Right forelimb (tissue), 1 donor: ENCODE measurements at regions not wholly inside any gene's neighbourhood (a gene's known extent, or its start where the extent isn't known, plus 50 kb on each side); places are given as distances from the start of the nearest gene placed in this dataset.

Experiments used
- DNase-seq: peaks from one replicate; pipeline ENCODE4 v3.0.0-alpha.2; 2018

DNA sequence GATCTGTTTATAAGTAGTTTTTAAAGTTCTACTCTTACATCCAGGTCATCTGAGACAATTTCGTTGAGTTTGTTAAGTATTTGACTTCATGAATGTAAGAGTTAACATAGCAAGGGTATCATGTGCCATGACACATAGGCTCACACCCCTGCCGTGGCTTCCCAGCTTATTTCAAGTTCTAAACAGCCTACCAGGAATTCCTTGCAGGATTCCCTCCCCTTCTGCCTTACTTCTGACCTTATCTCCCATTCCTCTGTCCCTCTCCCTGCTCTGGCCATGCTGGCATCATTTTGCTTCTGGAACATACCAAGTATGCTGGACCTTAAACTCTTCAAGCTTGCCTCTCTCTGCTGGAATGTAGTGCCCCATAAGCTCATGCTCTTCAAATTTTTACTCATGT is 369.9 kb upstream of the PCDH7 start:
- DNase-seq = no peak

GRCh38 chr4:30354605-30355004 is 365.6 kb upstream of the PCDH7 start:
- DNase-seq = no peak

DNA sequence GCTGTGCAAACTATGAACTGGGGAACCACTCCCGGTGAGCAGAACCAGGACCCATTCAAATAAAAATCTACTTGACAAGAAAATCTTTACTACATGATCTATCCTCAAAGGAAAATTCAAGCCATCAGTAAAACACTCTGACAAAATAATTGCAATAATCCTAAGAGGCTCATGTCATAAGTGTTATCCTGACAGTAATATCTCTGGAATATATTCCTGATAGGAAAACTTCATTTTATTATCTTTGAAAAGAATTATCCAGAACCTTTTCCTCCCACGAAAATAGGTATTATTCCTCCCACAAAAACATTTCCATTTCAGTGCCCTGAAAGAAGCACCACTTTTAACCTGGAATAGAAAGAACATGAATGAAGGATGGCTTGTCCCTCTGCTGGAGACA is 357.7 kb upstream of the PCDH7 start:
- no peak for DNase-seq

- DNase-seq = no peak
These were observed 350.1 kb upstream of the PCDH7 start for GRCh38 chr4:30370105-30370504.

DNA sequence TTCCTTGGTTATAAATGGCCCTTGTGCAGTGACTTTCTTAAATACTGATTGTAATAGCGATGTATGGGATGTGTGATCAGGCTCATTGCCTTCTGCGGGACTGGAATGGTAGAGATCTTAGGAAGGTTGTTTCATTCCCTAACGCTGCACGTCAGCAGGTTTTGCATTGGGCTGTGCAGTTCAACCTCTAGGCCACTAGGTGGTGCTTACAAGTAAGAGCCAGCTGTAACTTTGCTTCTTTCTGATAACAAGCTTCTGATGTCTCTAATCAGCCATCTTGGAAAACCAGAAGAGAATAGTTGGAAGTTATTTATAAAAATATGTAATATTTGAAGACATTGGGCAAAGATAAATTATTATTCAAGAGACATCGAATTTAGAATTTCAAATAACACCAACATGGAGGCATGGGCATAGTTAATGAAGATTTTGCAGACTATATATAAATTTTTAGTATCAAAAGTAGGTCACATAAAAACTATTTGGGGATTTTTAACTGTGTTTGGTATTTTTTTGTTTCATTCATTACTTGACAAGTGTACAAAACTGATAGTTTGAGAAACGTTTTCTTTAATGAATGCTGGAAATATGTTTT is 339.7 kb upstream of the PCDH7 start:
- DNase-seq = no peak

DNA sequence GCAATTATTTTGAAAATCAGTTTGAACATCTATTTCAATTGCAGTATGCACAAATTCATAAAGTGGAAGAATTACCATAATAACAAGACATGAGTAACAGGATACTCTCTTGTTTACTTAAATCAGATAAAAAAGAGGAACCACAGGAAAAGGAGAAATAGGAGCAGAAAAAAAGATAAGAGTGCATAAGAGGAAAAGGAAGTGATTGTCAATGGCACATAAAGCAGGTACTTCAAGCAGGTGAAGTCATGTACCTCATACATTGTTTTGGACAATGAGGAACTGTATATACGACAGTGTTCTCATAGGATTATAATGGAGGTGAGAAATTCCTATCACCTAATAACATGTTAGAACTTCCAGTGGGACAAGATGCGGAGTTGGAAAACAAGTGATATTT is 334.5 kb upstream of the PCDH7 start:
- no peak for DNase-seq

DNA sequence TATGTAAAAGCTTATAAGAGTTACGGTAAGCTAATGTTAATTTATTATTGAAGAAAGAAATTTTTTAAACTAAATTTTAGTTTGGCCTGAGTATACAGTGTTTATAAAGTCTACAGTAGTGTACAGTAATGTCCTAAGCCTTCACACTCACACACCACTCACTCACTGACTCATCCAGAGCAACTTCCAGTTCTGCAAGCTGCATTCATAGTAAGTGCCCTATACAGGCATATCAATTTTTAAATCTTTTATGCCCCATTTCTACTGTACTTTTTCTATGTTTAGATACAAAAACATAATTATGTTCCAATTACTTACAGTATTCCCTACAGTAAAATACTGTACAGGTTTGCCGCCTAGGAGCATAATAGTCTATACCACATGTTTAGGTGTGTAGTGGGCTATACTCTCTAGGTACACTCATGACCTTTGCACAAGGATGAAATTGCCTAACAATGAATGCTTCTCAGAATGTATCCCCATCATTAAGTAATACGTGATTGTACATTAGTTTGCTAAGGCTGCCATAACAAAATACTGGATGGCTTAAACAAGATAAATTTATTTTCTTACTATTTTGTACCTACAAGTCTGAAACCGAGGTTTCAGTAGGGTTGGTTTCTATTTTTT is 333.8 kb upstream of the PCDH7 start:
- no peak for DNase-seq

DNA sequence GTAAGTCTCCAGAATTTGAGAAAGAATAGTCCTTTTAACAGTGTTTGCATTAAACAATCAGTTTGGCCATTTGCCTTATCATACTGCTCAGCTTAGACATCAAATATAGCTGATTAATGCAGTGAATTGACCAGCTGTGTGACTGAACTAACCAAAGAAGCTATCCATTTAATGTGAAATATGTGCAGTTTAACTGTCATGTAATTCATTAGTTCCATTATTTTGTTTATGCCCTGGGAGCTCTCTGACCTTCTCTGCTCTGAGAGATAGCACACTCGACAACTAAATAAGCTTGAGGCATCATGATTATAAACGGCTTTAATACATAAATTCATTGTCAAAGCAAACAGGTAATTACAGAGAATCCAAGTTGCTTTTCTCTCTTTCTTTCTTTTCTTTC is 324.3 kb upstream of the PCDH7 start:
- no peak for DNase-seq

GRCh38 chr4:30396772-30397475 is 323.2 kb upstream of the PCDH7 start:
- DNase-seq = no peak

GRCh38 chr4:30399476-30399875 is 320.7 kb upstream of the PCDH7 start:
- DNase-seq = no peak

DNA sequence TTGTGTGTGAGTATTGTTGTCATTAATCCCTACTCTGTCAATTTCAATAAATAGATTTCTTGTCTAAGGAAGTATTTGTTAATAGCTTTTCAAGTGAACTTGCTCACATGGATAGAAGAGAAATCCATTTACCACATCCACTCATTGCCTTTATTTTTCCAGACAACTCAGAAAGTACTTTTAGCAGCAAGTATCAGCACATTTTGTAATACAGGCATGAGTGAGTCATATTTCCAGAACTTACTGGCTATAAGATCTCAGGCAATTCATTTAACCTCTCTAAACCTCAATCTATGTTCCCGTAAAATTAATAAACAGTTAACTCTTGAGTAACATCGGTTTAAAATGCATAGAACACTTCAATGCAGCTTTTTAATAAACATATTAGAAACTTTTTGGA is 317.9 kb upstream of the PCDH7 start:
- DNase-seq = no peak

- DNase-seq = no peak
These were observed 306.3 kb upstream of the PCDH7 start for GRCh38 chr4:30413915-30414314.

- no peak for DNase-seq
These were observed 303.6 kb upstream of the PCDH7 start for GRCh38 chr4:30416547-30416946.

GRCh38 chr4:30427932-30428331 is 292.2 kb upstream of the PCDH7 start:
- no peak for DNase-seq

DNA sequence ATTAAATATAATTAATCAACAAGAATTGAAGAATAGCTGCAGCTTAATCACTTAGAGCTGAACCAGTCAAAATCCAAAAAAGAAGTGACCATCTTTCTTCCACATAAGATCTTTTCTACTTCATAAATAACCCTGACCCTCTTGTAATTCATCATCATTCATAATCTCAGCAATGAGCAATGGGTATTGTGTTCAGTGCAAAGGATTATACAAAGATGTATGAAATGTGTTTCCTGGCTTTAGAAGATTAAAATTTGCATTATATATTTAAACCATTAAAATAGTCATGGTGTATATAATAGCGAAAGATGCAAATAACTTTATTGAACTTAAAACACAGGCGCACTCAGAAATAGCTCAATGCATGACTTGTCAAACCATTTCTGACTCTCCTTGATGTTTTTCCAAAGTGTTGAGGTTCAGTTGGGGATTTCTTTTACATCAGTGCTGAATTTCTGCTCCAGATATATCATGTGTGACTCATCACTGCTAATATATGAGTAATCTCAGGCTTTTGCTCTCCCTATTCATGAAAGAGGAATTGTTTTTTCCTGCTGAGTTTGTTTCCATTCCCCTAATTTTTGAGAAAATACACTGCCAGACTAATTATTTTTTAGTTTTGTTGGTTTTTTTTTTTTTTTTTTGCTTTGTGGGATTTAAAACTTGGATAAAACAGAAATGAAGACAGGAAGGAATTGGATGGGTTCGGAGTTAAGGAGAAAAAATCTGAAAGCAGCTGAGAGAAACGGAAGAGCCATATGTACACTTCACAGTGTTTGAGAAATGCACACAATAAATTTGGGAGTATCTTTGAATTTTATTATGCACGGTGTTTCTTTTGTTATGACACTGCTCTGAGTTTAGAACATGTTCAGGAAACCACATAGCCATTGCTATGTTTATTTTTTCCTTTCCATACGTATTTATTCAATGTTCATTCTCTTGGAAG is 290.1 kb upstream of the PCDH7 start:
- no peak for DNase-seq

- no peak for DNase-seq
These were observed 285.5 kb upstream of the PCDH7 start for GRCh38 chr4:30434656-30435055.

GRCh38 chr4:30436394-30436793 is 283.8 kb upstream of the PCDH7 start:
- DNase-seq = no peak

DNA sequence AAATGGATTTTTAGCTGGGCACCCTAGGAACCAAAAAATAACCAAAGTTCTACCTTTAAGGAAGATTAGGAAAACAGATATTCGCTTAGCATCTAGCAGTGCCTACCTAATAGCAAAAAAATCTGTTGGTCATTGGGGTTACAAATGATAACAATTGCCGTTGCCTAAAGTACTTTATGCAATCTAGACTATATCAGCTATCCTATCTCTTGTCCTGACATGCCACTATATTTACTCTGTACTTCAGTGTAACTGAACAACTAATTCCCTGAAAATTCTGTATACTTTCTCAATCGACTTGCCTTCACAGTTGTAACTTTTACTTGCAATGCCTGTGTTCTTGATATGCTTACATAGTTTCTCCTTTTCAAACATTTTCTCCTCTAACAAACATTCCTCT is 282.9 kb upstream of the PCDH7 start:
- DNase-seq = no peak

DNA sequence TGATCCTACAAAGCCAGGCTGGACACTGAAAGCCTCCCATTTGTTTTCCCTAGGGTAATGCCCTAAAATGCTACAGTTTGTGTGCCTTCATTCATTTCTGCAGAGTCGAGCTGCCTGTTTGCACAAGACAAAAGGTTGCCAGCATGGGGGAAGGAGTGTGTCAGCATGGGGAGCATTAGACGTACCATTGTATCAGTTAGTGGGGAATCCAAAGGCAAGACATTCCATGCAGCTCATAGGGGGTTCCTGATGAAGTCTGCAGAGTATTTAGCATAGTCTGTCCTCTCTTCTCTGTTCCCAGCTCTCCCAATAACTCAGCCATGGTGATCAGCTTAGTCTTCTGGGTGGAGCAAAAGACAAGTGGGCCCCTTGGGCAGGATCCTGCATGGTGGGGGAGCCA is 276.9 kb upstream of the PCDH7 start:
- DNase-seq = no peak

DNA sequence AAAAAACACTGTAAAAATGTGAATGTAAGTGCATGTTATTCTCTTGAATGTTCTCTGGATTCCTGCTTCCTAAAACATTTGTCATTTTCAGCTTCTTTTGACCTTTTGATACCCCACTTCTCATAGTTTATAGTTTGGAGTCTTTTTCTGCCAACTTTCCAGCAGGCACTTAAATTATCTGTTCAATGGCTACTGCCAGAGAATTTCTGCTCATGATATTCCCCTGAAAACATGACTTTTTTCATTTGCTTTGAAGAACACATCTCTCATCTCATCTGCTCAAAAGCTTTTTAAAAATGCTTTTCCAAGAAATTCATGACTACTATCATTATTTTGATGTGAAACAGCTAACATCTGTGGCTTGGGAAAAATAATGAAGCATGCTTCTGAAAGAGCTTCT is 269.7 kb upstream of the PCDH7 start:
- no peak for DNase-seq

- no peak for DNase-seq
These were observed 265.7 kb upstream of the PCDH7 start for GRCh38 chr4:30454504-30454903.

DNA sequence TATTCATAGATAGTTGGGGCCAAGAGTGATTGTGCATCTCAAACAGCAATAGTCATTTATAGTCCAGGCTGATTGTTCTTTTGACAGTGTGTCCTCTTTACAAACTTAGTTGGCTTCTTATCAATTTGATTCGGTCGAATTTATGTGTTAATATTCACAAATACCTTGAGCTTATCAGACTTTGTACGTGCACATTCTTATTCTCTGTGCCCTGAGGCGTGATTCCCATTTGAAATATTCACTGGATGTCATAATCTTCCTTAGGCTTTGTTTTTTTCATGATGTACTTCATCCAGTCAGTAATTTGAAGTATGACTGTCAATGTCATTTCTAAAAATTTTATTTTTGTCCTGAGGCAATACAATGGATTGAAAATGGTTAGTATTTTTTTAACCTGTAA is 263.5 kb upstream of the PCDH7 start:
- no peak for DNase-seq

DNA sequence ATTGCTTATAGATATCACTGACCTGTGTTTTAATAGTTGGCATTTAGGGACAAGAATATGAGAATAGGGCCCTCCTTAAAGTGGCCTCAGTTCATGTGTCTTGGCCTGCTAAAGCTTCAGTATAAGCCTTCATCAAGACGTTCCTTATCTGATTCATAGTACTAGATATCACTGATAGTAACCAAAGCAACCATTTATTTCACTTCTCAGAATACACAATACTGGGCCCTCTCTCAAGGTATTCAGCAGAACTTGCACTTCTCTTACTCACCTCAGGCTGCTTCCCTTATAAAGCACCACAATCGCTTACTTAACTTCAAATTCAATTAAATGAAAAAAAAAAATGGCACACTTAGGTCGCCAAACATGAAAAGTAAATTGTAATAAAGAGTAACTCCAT is 259.4 kb upstream of the PCDH7 start:
- DNase-seq = no peak

GRCh38 chr4:30461218-30461617 is 259.0 kb upstream of the PCDH7 start:
- no peak for DNase-seq
